Fibroblast of villous mesenchyme (primary cell): ENCODE measurements at regions not wholly inside any gene's neighbourhood (a gene's known extent, or its start where the extent isn't known, plus 50 kb on each side); places are given as distances from the start of the nearest gene placed in this dataset.

Experiments
- DNase-seq: peaks from one replicate; pipeline ENCODE4 v3.0.0-alpha.2; 2010; ENCODE audit warnings: low read depth
- H3K4me3 ChIP-seq: 2 replicates; pipeline ENCODE4 v1.5.1; 2011; ENCODE audit warnings: low read depth, mild to moderate bottlenecking, low read length
- CTCF ChIP-seq: IDR thresholded peaks from 2 replicates; pipeline ENCODE4 v1.5.1; 2012; ENCODE audit warnings: low read depth, mild to moderate bottlenecking, low read length; ENCODE audit not compliant: insufficient read depth

- TF ChIP-seq CTCF: no peak
- no peak for DNase-seq
- no peak overlapping the region for H3K4me3 ChIP-seq
These were observed 256.1 kb upstream of the PROK2 start for GRCh38 chr3:72041076-72041475.

- no peak overlapping the region for H3K4me3 ChIP-seq
- DNase-seq: no peak
- no peak for TF ChIP-seq CTCF
These were observed 254.7 kb upstream of the PROK2 start for GRCh38 chr3:72039677-72040076.

- peak; percentile 84 for DNase-seq
- no peak for TF ChIP-seq CTCF
- no peak overlapping the region for H3K4me3 ChIP-seq
These were observed 252.0 kb upstream of the PROK2 start for GRCh38 chr3:72036899-72037298.

- no peak for TF ChIP-seq CTCF
- no peak overlapping the region for H3K4me3 ChIP-seq
- no peak for DNase-seq
These were observed 250.7 kb upstream of the PROK2 start for GRCh38 chr3:72035606-72036005.

- no peak for DNase-seq
- no peak overlapping the region for H3K4me3 ChIP-seq
- no peak for TF ChIP-seq CTCF
These were observed 250.0 kb upstream of the PROK2 start for GRCh38 chr3:72034986-72035385.

- no peak for DNase-seq
- no peak for TF ChIP-seq CTCF
- no peak overlapping the region for H3K4me3 ChIP-seq
These were observed 248.9 kb upstream of the PROK2 start for GRCh38 chr3:72033666-72034428.
